Activated CD4-positive, alpha-beta T cell treated with anti-CD3 and anti-CD28 coated beads, Interleukin-2, Interleukin-4, amounts not matched to agents 100 ng/mL and 50 ng/mL, durations not matched to agents 16 hours and 8 hours (primary cell): ENCODE measurements at regions not wholly inside any gene's neighbourhood (a gene's known extent, or its start where the extent isn't known, plus 50 kb on each side); places are given as distances from the start of the nearest gene placed in this dataset.
"Not testable (repeated sequence)": the region's sequence is repeated elsewhere in the genome, so short reads cannot be mapped to it uniquely, and the experiment has no call there.

Experiments used
- DNase-seq: peaks from one replicate; pipeline ENCODE4 v3.0.0-alpha.2; 2020; ENCODE audit warnings: low spot score

DNA sequence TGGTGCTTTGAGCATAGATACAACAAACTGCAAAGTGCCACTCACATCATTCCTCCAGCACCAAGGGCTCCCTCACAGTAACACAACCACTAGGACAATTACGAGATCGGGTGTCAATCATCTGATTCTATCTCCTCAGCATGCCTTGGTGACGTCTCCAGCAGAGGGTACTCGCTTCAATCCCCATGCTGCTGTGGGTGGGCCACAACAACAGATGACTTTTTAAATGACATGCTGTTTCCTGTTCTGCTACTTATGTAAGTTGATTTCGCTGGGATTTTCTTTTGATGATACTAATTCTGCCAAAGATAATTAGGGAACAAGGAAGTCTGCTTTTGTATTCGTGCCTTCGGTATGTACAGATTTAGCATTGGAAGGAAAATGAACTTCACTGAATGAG lies 1113.0 kb downstream of the BCL11A start:
- no peak for DNase-seq

DNA sequence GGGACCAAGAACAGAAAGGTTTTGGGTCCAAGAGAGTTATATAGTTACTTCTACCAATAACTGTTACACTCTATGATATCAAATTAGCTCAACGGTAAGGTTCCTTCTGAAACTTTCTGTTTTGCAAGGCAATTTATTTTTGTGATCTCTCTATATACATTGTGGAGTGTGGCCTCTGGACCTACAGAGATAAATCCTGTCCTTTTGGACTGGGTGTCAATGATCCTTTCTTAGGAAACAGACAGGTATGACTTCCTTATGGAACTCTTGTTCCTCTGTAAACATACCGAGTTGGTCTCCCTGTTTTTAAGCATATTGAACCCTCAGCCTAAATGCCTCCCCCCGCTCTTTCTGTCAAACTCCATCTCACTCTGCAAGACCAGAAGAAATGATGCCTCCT lies 1117.8 kb downstream of the BCL11A start:
- DNase-seq: no peak

DNA sequence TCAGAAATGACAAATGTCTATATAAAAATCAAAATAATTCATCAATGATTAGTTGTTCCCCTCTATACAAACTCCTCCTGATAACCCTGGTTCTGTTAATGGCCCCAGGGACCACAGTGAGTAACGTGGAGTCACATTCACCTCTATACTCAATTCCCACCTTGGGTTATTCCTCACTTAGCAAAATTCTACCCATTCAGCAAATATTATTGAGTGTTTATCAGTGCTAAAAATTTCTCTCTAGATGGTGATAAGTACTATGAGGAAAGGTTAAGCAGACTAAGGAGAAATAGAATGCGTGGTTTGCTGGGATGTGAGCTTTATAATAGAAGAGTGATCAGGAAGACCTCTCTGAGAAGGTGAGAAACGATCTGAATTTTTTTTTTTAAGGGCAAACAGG lies 1124.5 kb downstream of the BCL11A start:
- no peak for DNase-seq

DNA sequence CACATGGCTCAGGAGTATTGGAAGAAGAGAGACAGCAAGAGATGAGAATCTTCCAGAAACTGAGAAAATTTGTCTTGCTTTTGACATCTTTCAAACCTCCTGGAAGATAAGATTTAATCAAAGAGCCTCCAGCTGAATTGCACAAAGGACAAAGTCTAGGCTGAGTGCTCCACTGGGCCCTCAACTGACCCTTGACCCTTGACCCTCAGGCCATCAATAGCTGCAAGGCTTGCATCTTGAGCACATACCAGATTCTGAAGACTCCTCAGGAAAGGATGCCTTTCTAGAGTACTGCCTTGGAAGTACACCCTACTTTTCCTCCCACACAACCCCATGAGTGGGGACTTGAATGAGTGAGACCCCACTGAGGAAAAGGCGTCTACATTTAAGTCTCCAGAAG lies 1125.5 kb downstream of the BCL11A start:
- DNase-seq: no peak

DNA sequence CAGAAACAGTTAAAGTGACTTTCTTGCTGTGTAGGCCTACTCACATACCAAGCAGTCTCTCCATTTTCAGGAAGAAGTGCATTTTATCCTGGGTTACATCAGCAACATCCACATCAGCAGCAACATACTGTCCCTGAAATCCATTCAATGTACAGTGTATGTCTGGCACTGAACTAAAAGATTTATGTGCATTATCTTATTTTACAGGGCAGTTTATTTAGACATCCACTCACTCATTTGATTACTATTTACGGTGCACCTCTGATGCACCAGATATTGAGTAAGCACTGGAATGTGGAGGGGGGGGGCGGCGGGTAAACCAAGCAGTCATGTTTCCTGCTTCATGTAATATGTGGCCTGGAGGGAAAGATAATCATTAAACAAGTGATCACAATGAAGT lies 1128.2 kb downstream of the BCL11A start:
- no peak for DNase-seq

DNA sequence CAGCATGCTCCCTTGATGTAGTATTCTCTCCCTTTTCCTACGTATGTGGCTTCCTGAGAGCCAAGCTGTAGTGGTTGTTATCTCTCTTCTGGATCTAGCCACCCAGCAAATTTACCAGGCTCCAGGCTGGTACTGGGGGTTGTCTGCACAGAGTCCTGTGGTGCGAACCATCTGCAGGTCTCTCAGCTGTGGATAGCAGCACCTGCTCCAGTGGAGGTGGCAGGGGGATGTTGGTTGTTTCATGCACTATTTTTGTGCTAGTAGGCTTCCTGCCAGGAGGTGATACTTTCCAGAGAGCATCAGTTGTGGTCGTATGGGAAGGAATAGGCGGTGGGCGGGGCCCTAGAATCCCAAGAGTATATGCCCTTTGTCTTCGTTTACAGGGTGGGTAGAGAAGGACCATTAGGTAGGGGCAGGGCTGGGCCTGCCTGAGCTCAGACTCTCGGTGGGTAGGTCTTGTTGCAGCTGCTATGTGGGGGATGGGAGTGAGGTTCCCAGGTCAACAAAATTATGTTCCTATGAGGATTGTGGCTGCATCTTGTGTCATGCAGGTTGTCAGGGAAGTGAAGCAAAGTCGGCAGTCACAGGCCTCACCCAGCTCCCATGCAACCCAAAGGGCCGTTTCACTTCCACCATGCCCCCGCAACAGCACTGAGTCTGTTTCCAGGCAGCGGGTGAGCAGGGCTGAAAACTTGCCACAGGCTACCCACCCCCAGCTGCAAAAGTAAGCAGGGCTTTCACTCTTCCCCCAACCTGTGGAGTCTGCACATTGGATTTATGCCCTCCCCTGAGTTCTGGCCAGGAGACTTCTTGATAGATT lies 1139.5 kb downstream of the BCL11A start:
- DNase-seq: no peak

DNA sequence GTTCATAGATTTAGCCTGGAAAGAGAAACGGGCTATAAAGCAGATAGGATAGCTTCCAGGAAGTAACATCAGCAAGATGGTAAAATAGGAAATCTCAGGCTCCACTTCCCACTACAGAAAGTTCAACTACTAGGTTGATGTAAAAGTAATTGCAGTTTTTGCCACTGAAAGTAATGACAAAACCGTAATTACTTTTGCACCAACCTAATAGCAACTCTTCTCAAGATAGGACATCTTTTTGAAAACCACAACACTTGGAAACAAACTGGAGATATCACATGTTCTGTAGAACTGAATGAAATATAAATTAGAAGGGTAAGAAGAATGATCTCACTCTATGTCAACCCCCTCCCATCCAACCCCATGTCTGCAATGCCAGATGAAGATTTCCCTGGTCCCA lies 1154.3 kb downstream of the BCL11A start:
- no peak for DNase-seq

DNA sequence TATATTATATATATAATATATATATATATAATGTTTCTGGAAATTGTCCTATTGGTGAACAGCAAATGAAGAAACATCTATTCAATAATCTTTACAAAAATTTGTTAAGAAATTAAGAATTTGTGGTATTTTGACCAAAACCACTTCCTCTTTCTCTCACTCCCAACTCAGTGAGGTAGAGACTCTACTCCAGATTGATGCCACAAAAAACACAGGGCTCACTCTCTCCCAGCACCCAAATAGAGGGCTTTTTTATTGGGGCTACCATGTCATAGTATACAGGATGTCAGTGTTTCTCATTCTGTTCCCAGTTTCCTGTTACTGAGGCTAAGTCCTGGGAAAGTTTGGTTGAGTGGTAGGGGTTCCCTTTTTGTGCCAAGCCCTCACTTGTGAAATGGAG lies 1155.4 kb downstream of the BCL11A start:
- DNase-seq: no peak

DNA sequence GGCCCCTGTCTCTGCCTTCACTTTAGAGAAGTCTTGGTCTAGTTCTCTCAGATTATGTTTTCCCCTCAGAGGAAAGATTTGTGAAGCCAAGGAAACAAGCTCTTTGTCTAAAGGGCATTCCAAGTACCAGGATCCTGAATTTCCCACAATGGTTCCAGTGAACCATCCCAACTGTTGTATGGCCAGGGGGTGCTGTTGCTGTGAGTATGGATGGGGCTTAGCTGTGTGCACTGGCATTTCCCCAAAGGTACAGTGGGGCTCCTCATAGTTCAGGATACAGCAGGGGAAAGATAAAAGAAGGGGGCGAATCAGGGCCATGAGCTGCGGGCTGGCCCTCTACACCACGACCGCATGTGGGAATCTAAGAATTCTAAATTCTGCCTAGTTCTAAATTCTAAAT lies 1154.0 kb upstream of the FANCL start:
- DNase-seq: no peak

DNA sequence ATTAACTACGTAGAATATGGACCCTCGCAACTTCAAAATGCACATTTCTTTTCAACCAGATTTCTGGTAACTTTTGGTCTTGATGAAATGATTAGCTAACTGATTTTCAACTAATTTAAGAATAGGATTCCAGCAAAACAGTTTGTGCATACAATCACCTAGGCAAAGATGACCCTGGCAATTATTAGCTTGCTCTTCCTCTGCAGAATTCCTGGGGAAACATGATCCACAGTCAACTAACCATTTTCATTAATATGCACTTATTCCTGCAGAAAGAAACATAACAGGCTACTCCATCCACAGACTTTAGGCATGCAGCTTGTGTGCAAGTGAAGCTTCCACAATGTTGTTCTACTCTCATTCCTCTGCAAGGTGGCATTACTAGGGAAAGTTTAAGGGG lies 1150.8 kb upstream of the FANCL start:
- no peak for DNase-seq

DNA sequence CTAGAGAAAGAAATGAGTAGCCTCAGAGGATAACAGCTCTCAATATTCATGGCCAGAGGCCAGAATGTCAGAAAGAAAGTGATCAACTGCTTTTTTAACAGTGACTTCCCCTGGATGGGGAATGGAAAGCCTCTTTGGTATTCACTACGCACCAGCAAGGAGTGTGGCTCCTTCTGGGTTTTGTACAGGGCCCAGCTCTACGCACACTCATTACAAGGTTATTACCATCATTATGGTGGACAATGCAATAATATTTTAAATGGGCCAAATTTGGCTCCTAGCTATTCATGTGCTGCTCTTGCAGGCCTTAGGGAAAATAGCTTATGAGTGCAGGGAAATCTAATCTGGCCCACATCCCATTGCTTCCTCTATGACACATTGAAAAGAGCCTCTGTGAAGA lies 1149.5 kb upstream of the FANCL start:
- DNase-seq: no peak

DNA sequence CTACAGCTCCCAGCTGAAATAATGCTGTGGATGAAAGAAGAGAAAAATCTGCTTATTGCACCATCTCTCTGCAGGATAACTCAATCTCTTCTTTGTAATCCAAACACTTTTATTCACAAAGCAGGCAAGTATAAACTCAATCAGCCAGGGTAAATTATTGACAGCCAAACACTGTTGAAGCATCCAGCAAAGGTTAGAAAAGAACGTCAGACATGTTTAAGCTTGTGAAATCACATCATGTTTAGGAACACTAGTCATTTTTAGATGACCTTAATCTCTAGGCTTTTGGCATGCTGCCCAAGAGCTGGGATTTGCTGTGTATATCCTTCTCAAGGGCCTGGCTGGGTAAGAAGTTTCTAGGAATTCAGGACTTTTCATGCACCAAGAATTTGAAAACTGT lies 1148.1 kb upstream of the FANCL start:
- no peak for DNase-seq

DNA sequence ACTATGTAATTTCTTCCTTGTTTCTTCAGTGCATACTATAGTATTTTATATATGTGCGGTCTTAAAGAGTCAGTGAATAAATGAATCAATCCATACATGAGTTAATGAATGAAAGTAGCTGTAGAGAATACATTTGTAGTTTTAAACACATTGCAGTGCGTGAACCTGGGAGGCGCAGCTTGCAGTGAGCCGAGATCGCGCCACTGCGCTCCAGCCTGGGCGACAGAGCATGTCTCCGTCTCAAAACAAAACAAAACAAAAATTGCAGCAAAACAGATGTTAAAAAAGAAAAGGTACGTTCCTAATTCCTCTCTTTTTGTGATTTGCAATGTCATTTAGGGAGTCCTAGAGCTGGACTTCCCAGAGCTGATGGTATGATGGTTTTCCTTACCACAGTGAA lies 1144.8 kb upstream of the FANCL start:
- DNase-seq: no peak

DNA sequence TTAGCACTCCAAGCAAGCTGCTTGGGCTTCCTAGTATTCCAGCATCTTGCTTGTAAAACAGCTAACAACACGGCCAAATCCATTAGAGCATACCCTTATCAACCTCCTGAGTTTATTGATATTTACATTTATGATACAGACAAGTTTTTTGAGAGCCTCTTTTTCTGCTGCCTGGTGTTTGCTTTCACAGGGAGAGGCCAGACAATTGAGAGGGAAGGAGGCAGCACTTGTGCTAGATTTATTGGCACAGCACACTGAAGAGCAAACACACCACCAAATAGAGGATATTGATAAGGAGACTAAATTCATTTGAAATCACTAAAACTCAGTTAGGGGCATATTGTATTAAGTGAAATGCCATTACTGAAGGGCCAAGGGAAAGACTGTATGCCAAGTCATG lies 1142.3 kb upstream of the FANCL start:
- no peak for DNase-seq

DNA sequence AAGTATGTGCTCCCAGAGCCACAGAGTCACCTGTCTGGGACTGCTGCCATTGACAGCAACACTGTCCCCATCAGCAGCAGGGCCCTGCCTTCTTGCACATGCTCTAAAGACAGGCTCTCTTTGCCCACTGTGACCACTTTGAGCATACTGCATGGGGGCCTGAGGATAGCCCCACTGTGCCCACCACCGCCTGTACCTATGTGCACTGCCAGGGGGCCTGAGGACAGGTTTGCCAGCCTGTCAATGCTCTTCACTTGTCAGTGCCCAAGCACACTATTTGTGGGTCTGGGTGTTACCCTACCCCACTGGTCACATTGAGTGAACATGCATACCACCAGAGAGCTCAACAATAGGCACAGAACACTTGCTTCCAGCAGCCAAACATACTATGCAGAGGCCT lies 1137.0 kb upstream of the FANCL start:
- DNase-seq: no peak

DNA sequence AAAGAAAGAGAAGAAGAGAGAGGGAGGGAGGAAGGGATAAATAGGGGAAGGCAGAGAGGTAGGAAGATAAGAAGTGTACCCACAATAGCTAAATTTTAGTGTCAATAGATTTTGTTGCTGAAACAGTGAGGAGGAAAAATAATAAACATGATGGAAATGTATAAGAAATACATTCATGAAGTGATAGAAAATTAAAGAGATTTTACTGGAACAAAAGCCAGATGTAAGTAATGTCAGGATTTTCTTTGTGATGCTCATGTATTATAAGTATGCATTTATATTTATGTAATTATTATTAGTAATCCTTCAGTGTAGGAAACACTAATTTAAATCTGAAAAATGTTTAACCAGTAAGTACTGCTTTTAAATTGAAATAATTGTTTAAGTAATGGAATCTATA lies 1125.2 kb upstream of the FANCL start:
- DNase-seq: no peak

DNA sequence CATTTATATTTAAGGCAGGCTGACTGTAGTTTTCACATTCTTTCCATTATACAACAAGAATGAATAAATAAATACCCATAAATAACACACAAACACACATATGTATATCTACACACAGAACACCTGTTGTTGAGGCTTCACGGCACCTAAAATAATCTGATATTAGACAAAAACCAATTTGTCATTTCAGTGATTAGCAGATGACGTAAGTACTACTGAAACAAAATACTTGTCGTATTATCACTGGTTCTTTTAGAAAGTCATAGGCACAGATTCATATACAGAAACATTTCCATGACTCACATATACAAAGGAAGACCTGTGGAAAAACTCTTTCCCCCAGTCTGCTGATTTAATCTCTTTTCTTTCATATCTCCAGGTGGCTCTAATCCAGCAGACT lies 1113.4 kb upstream of the FANCL start:
- no peak for DNase-seq

DNA sequence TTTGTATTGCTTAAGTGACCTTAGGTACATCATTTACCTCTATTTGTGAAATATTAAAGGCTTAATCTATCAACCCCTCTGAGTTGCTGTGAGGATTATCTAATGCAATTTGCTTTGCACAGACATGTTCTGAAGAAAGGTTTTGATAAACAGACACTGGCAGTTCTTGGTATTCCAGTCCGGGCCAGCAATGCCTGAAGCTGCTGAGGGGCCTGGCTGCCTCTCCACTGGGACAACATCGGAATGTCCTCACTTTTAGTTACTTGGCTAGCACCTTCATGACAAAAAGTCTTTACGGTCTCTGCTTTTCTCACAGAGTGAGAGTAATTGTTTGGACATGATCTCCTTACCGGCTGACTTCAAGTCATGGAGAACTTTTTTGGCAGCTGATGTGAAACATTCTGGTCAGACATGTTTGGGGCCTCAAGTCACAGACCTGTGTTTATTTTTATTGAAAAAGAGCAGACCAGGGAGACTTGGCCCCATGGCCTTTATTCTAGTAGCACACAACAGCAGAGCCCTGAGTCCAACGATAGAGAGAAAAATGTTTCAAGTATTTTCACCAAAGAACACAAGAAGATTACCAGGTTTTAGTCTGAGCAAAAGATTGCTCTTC lies 1112.3 kb upstream of the FANCL start:
- no peak for DNase-seq

DNA sequence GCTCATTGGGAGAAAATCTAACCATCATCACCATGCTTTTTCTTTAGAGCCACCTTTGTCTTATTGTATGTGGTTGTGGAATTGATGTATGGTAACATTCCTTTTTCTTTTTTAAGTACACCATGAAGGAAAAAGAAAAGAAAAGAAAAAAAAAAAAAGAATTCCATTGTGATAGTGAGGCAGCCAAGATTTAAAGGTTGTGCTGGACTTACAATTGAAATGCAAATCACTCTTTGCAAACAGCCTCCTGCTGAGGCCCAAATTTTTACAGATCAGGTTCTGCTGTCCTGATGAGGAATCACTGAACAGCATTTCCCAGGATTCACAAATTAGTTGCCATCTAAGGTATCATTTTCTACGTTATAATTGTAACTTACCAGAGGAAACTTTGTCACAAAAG lies 1101.0 kb upstream of the FANCL start:
- DNase-seq: no peak

DNA sequence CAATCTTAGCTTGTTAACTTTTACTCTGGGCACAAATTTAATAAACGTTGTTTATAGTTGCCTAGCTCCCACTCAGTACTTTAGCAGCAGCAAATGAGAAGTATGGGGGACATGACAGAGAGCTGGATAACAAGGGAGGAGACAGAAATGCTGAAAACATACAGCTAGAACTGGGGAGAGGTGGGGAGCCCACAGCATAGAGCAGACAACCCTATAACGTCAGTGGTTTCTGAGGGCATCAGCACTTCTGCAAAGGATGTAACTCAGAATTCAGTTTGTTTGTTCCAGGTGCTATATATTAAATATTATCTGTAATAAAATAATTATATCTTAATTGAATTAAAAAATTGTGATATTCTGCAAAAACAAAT lies 1098.7 kb upstream of the FANCL start:
- no peak for DNase-seq

DNA sequence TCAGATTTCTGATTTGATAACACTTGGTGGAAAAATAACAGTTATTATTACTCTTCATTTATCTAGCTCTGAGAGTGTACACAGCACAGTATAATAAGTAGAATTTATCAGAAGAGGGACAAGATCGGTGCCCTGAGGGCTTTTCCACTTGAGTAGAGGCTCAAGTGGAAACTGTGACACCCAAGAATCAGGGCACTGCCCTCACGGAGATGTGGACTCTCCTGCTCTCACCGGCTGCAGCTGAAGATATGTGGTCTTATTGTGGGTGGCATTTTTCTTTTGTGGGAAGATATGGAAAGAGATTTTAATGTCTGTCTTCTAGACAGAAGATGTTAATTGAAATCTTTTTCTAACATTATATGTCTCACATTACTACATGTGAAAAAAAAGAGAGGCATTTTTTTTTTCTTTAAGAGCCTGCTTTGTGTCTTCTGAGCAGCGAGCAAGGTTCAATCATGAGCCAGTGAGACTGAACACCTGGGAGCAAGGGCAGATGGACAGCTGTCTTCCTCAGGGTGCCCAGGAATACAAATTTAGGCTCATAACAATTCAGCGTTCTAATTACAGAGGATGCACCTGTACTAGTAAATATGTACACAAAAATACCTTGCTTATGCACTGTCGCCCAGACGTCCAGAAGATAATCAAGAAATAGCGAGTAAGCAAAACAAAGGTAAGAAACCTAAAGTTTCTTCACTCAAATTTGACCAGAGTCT lies 1098.2 kb upstream of the FANCL start:
- no peak for DNase-seq

DNA sequence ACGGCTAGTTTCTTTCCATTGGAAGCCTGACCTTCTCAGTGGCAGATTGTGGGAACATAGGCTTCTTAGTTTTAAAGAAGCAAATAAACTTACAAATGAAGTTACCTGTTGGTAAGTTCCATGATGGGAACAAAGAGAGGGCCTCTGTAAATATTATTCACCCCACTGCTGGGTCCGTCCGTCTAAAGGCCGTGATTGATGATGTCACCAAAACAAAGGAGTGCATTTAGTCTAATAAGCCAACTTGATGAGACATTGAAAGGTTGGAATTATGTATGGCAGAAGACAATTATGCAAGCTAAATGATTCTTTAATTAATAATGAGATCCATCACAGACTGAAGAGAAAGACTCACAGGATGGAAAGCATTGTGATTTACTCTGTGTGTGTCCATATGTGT lies 1091.9 kb upstream of the FANCL start:
- DNase-seq: no peak

DNA sequence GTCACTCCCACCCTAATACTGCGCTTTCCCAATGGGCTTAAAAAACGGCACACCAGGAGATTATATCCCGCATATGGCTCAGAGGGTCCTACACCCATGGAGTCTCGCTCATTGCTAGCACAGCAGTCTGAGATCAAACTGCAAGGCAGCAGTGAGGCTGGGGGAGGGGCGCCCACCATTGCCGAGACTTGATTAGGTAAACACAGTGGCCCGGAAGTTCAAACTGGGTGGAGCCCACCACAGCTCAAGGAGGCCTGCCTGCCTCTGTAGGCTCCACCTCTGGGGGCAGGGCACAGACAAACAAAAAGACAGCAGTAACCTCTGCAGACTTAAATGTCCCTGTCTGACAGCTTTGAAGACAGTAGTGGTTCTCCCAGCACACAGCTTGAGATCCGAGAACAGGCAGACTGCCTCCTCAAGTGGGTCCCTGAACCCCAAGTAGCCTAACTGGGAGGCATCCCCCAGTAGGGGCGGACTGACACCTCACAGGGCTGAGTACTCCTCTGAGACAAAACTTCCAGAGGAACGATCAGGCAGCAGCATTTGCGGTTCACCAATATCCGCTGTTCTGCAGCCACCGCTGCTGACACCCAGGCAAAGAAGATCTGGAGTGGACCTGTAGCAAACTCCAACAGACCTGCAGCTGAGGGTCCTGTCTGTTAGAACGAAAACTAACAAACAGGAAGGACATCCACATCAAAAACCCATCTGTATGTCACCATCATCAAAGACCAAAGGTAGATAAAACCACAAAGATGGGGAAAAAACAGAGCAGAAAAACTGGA lies 1085.6 kb upstream of the FANCL start:
- DNase-seq: not testable (repeated sequence)
